Colonic mucosa (tissue), 4 donors: ENCODE measurements at regions not wholly inside any gene's neighbourhood (a gene's known extent, or its start where the extent isn't known, plus 50 kb on each side); places are given as distances from the start of the nearest gene placed in this dataset.

Experiments
- DNase-seq: peaks from one replicate; pipeline ENCODE4 v3.0.0-alpha.2; 2020
- H3K27ac ChIP-seq: fragments of 200-600 bp; one replicate; pipeline ENCODE4 v1.8.0; 2021
- H3K27me3 ChIP-seq: fragments of 200-600 bp; one replicate; pipeline ENCODE4 v1.8.0; 2021
- H3K36me3 ChIP-seq: fragments of 200-600 bp; one replicate; pipeline ENCODE4 v1.8.0; 2021
- H3K4me1 ChIP-seq: fragments of 200-600 bp; one replicate; pipeline ENCODE4 v1.8.0; 2021; ENCODE audit warnings: mild to moderate bottlenecking
- H3K4me3 ChIP-seq: fragments of 200-600 bp; one replicate; pipeline ENCODE4 v1.8.0; 2021
- H3K9ac ChIP-seq, 2 donors: one replicate each; pipeline ENCODE4 v1.7.0; 2013; ENCODE audit warnings: control low read depth in 2 of 2, low read depth in 2 of 2, low read length in 2 of 2
- H3K9me3 ChIP-seq: fragments of 200-600 bp; one replicate; pipeline ENCODE4 v1.8.0; 2021
- intact Hi-C: fragments of 100-400 bp; cut with DNase I; formaldehyde crosslinking; loops from one replicate; pipeline ENCODE4 v1.14.1; 2022
- TF ChIP-seq, protein P1 (sequence below): fragments of 200-600 bp; IDR thresholded peaks from one replicate; pipeline ENCODE4 v1.8.0; 2022; ENCODE audit warnings: antibody characterized with exemption, mild to moderate bottlenecking
- donor health status: healthy.
- donor health status: DM: no; HTN: no; CAD: no.
- donor health status: DM: no; HTN: no; CAD: no.

DNA sequence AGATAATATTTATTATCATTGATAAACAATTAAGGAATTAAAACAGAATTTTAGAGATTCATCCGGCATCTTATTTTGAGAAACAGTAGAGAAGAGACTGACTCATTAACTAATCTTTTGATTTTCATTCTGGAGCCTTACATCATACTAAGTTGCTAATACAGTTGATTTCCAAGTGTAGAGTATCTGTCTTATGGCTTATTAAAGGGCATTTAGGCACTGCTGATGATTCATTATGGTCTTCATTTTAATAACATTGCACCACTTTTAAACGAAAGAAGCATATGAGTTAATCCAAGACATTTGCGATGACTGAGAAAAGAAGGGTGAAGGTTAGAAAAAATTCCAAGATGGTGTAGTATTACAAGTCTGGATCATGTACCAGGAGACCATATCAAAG, 186.0 kb upstream of the CACNA2D1 start:
- Histone ChIP-seq H3K27me3 (no peaks in the 10 kb centered on the region), H3K27ac (no peak overlapping the region), H3K4me1 (no peaks in the 10 kb centered on the region), H3K36me3 (no peaks in the 10 kb centered on the region), H3K9ac (no peak overlapping the region), H3K4me3 (no peak overlapping the region), H3K9me3 (no peaks in the 10 kb centered on the region)
- TF ChIP-seq, protein P1, sequence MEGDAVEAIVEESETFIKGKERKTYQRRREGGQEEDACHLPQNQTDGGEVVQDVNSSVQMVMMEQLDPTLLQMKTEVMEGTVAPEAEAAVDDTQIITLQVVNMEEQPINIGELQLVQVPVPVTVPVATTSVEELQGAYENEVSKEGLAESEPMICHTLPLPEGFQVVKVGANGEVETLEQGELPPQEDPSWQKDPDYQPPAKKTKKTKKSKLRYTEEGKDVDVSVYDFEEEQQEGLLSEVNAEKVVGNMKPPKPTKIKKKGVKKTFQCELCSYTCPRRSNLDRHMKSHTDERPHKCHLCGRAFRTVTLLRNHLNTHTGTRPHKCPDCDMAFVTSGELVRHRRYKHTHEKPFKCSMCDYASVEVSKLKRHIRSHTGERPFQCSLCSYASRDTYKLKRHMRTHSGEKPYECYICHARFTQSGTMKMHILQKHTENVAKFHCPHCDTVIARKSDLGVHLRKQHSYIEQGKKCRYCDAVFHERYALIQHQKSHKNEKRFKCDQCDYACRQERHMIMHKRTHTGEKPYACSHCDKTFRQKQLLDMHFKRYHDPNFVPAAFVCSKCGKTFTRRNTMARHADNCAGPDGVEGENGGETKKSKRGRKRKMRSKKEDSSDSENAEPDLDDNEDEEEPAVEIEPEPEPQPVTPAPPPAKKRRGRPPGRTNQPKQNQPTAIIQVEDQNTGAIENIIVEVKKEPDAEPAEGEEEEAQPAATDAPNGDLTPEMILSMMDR, result no peak
- no peak for DNase-seq
- intact Hi-C loops, result no loop called here

- intact Hi-C loops, result no loop called here
- no peaks in the 10 kb centered on the region for H3K4me1 ChIP-seq
- no peak overlapping the region for H3K4me3 ChIP-seq
- no peak overlapping the region for H3K9ac ChIP-seq
- H3K27me3 ChIP-seq, result no peaks in the 10 kb centered on the region
- no peaks in the 10 kb centered on the region for H3K9me3 ChIP-seq
- TF ChIP-seq, protein P1, result no peak
- H3K36me3 ChIP-seq, result no peaks in the 10 kb centered on the region
- no peak overlapping the region for H3K27ac ChIP-seq
- no peak for DNase-seq
Observed at GRCh38 chr7:82625377-82625776, 181.8 kb upstream of the CACNA2D1 start.

DNA sequence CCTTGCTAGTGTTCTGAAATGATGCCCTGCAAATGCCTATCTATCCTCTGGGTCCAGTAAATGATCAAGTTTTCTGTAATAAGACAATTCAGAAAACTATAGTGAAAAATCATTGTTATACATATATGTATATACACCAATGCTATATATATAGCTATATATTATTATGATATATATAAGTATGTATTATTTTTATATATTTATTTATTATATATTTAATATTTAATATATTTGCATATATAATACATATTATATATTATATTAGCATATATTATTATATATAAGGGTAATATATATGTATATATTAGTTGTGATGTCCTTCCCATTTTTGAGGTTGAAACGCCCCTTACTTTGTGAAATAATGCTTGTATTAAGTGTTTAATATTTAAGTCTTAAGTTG, 181.4 kb upstream of the CACNA2D1 start:
- H3K4me3 ChIP-seq, result no peak overlapping the region
- intact Hi-C loops, result no loop called here
- no peaks in the 10 kb centered on the region for H3K36me3 ChIP-seq
- H3K9ac ChIP-seq, result no peak overlapping the region
- no peak for DNase-seq
- no peaks in the 10 kb centered on the region for H3K4me1 ChIP-seq
- H3K27me3 ChIP-seq, result no peaks in the 10 kb centered on the region
- TF ChIP-seq, protein P1, result no peak
- H3K27ac ChIP-seq, result no peak overlapping the region
- H3K9me3 ChIP-seq, result no peaks in the 10 kb centered on the region

DNA sequence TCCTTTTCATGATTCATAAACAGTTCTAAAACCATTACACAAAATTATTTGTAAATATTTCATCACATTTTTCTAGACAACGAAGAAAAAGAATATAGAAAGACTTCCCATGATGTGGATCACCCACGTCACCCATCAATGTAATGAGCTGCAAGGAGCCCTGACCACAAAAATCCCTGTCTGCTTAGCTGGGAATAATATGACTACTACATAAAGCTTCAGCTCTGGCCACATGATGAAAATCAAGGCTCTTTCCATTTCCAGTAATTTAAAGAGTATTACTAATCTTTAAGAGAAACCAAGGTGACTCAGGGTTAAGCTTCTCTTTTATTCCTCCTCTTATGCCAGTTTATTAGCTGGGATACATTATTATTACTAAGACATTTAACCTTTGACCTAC, 180.8 kb upstream of the CACNA2D1 start:
- intact Hi-C loops, result no loop called here
- Histone ChIP-seq H3K4me1 (no peaks in the 10 kb centered on the region), H3K27me3 (no peaks in the 10 kb centered on the region), H3K27ac (no peak overlapping the region), H3K9ac (no peak overlapping the region), H3K36me3 (no peaks in the 10 kb centered on the region), H3K9me3 (no peaks in the 10 kb centered on the region), H3K4me3 (no peak overlapping the region)
- TF ChIP-seq, protein P1, result no peak
- no peak for DNase-seq

DNA sequence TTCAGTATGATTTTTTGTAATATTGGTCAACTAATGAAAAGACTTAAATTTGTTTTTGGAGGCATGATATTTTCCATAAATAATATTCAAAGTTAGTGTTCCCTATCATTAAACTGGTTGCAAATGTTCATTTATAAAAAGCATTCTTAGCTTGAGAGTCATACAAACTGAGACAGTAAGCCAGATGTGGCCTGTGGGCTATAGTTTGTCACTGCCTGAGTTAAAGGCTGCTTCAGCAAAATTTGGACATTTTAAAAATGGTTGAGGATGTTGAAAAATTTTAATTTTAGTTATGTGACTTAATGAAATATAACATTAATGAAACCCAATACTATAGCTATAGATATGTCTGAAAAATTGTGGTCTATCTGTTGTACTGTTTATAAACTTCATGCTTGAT, 180.2 kb upstream of the CACNA2D1 start:
- intact Hi-C loops, result no loop called here

More for the DNA sequence above, 180.2 kb upstream of the CACNA2D1 start:
- Histone ChIP-seq H3K9me3 (no peaks in the 10 kb centered on the region), H3K4me3 (no peak overlapping the region), H3K4me1 (no peaks in the 10 kb centered on the region), H3K27me3 (no peaks in the 10 kb centered on the region), H3K36me3 (no peaks in the 10 kb centered on the region), H3K27ac (no peak overlapping the region), H3K9ac (no peak overlapping the region)
- TF ChIP-seq, protein P1, result no peak
- no peak for DNase-seq
